ENCODE measurements at regions not wholly inside any gene's neighbourhood (a gene's known extent, or its start where the extent isn't known, plus 50 kb on each side); places are given as distances from the start of the nearest gene placed in this dataset.
"Not testable (repeated sequence)": the region's sequence is repeated elsewhere in the genome, so short reads cannot be mapped to it uniquely, and the experiment has no call there.

- DNase-seq (ENCODE audit: low read depth): no peak
Measured at GRCh38 chr2:192615105-192615504, 420.4 kb upstream of the TMEFF2 start.

DNA sequence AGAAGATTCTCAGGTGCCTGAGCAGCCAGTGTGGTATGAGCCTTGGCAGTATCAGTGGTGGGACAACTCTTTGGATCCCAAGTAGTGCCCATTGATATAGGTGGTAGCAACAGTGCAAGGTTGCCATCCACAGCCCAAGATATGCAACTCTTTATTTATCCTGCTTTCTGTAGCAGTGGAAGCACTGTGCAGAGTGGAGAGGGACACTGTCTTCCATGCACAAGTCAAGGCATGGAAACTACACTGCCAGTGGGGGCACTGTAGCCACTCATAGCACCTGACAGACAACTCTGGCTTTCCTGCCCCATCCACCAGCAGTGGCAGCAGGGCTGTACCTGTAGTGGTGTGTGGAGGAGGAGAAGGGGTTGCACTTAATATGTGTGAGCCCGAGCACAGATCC, 409.6 kb upstream of the TMEFF2 start:
- DNase-seq (ENCODE audit: low read depth): no peak

DNA sequence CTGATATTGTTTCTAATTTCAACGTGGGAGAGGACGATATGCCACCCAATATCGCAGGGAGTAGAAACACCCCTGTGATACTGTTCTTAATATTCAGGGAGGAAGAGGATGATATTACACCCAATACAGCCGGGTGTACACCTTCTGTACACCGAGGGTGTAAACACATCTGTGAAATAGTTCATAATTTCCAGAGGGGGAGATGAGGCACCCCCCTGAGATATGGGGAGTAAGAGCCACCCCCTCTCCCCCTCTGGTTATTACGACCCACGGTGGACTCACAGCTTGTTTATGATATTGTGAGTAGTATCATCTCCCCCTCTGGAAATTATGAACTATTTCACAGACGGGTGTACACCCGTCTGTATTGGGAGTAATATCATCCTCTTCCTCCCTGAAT, 403.9 kb upstream of the TMEFF2 start:
- not testable (repeated sequence) for DNase-seq (ENCODE audit: low read depth)

DNA sequence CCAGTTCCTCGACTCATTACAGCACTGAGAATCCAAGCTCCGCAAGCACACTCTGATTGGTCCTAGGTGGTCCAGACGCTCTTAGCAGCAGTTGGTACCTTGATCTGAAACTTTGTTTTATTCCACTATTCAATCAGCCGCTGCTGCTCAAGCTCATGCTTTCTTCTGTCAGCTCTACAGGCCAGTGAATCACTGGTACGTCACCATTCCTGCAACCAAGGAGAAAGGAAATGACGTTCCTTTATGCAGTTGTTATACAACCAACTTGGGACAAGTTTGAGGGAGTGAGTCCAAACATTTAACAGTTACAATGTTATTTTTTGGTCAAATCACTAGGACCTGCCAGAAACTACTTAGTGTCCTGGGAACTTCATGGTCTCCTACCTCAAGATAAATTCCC, 398.8 kb upstream of the TMEFF2 start:
- DNase-seq (ENCODE audit: low read depth): no peak

DNA sequence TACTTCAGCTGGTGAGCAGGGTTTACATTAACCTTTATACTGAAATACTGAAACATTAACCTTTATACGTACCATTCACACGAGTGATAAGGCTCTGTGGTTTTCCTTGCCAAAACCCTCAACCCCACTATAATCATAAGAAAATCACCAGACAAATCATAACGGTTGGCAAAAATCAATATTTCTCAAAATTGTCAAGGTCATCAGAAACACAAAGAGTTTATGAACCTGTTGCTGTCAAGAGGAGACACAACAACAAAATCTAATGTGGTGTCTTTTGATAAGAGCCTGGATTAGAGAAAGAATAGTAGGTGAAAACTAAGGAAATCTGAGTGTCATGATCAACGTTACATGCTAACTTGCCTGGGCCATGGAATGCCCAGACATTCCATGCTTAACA, 396.9 kb upstream of the TMEFF2 start:
- no peak for DNase-seq (ENCODE audit: low read depth)

DNA sequence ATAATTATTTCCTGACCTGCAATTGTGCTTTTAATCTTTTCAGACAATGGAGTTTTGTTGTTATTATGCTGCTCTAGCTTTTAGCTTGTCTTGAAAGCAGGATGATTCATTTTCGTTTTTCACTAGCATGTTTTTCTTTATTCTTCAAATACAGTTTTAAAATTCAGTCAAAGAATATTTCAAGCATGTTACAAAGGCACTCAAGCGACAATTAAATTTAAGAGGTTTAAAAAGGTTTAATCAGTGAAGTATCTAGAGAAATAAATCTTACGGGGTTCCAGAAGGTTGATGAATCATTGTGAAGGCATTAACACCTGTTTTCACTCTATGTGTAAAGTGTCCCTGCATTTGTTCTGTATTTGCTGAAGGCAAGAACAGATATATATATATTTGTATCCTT, 390.7 kb upstream of the TMEFF2 start:
- DNase-seq (ENCODE audit: low read depth): no peak

DNA sequence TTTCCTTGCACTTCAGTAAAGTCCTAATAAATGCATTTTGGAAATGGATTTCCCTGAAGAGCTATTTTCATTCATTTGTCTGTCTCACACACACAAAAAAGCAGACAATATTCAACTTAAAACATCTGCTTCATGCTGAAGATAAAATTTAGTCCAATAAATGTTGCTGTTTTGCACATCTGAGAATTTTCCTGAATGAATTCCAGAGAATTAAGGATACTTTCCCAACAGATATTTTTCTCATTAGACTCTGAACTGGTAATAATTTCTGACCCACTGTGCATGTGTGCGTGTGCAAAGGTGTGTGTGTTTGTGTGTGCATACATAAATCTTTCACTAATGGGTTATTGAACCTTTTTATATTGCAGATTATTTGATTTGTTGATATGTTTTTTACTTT, 390.2 kb upstream of the TMEFF2 start:
- DNase-seq (ENCODE audit: low read depth): no peak

DNA sequence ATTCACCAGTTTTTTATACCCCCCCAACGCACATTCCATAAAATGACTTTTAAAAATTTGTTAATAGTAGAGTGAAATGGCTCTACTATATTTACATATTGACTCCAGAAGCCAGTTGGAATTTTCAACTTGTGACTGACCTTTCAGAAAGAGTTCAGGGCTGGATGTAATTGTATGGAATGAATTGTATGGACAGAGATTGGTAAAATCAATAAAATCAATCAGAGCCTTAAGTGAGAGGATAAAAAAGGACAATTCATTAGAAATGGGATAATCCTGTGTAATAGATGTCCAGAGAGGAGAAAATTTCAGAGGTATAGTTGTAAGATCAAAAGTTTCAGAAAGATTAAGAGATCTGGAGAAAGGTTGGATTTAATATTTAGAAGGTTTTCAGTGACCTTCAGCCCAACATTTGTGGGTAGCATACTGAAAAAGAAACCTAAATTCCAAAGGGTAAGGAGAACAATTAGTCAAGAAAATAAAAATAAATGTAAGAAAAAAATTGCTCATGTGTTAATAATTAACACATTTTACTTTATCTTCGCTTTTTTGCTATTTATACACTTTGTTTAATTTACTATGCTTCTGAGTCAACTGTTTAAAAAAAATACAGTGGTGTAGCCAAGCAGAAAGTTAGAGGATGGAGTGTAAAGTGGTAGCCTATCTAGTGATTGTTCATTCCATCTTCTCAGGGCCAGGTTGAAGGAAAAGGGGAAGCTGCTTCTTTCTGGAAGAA, 385.4 kb upstream of the TMEFF2 start:
- no peak for DNase-seq (ENCODE audit: low read depth)

DNA sequence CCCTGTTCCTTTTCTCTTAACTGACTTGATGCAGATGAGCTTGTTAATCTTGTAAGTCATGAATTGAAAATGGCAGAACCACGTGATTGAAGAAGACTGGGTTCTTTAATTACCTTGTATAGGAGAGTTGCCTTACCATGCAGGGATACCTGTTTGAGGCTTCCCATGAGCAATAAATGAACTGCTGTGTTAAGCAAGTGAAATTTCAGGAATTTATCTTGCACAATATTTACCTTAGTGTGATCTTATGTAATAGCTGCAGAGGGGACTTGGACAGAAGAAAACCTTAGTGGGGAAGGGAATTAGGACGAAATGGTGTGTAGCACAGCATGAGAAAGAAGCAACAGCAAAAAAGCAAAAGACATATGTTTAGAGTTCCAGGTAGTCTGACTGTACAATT, 384.0 kb upstream of the TMEFF2 start:
- DNase-seq (ENCODE audit: low read depth): no peak

- DNase-seq (ENCODE audit: low read depth): no peak
Measured at GRCh38 chr2:192577706-192578105, 383.0 kb upstream of the TMEFF2 start.

GRCh38 chr2:192574552-192574951, 379.8 kb upstream of the TMEFF2 start:
- no peak for DNase-seq (ENCODE audit: low read depth)

- no peak for DNase-seq (ENCODE audit: low read depth)
Measured at GRCh38 chr2:192571636-192572035, 376.9 kb upstream of the TMEFF2 start.

DNA sequence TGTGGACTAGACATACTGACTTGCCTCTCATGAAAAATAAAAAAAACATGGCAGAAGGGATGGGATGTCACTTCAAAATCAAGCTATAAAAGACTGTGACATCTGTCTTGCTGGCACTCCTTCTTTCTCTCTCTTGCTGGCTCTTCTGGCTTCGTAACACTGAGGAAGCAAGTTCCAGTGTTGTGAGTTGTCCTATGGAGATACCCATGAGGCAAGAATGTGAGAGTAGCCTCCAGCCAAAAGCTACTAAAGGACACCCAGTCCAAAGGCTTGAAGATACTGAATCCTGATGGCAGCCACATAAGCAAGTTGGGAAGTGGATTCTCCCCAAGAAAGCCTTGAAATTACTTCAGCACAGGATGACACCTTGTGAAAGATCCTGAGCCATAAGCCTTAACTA, 376.1 kb upstream of the TMEFF2 start:
- no peak for DNase-seq (ENCODE audit: low read depth)

DNA sequence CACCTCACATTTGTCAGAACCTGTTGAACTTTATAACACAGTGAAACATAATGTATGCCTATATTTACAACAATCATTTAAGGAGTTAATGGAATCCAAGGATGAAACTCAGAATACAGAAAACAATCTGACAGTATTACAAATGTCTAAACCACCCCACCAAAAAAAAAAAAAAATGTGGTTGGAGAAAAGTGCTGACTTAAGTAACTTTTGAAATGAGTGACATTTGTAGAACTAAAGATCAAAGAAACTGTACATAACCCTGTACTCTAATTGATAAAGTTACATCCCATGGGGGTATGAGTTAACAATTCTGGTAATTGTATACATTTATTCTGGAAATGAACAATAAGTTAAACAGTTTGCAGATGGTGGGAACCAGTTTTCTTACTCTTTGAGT, 372.1 kb upstream of the TMEFF2 start:
- DNase-seq (ENCODE audit: low read depth): no peak

- no peak for DNase-seq (ENCODE audit: low read depth)
Measured at GRCh38 chr2:192560326-192560725, 365.6 kb upstream of the TMEFF2 start.

- no peak for DNase-seq (ENCODE audit: low read depth)
Measured at GRCh38 chr2:192559587-192559986, 364.9 kb upstream of the TMEFF2 start.

GRCh38 chr2:192558637-192559036, 363.9 kb upstream of the TMEFF2 start:
- no peak for DNase-seq (ENCODE audit: low read depth)

DNA sequence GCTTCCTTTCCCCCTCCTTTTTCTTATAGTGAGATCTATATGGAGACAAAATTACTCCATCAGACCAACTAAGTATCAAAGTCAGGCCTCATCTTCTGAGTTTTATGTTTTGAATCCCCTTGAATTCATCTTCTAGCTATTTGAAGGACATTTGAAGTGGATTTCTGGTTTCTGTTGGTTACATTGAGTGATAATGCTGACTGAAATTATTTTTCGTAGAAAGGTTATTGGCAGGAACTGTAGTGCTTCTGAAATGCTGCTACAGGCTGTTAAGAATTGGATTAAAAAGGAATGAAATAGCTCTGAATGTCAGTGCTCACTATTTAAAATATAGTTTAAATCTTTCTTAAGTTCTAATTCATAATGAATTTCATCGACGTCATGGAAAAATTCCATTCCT, 361.0 kb upstream of the TMEFF2 start:
- DNase-seq (ENCODE audit: low read depth): no peak

- DNase-seq (ENCODE audit: low read depth): no peak
Measured at GRCh38 chr2:192551760-192552159, 357.0 kb upstream of the TMEFF2 start.

DNA sequence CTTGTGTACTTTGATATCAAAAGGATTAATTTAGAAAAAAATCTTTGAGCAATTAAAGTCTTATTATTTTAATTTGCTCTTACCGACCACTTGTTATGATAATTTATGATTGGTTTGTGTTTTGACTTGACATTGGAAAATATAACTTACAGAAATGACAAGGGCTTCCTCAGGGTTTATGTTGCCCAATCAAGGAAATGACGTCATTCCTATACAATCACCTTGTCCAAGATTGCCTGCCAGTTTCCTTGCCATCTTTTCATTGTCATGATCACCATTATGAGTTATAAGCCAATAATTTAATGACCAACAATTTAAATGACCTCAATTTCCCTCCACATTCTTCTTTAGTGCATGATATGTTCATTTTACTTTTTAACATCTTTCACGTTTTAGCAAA, 351.8 kb upstream of the TMEFF2 start:
- no peak for DNase-seq (ENCODE audit: low read depth)

DNA sequence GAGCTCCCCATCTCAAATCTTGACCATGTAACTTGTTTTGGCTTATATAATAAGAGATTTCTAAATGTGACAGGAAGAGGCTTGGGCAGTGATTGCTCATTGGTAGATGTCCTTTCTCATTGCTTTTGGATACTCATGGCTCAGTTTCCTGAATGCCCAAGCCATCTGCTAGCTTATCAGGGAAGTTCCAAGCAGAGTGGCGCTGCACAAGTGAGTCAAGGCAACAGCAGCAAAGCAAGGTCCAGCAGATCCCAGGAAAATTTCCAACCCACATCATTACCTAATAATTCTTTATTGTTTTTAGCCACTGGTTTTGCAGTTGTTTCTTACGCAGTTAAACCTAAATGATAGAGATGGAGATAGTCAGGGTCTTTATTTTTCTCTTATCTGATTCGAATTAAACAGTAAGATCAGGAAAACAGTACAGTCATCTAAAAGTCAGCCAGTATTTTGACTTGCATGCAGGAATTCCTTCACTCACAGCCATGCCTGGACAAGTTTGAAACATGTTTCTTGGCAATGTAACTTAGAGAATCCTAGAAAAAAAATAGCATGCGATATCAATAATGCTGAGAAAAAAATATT, 349.7 kb upstream of the TMEFF2 start:
- no peak for DNase-seq (ENCODE audit: low read depth)

DNA sequence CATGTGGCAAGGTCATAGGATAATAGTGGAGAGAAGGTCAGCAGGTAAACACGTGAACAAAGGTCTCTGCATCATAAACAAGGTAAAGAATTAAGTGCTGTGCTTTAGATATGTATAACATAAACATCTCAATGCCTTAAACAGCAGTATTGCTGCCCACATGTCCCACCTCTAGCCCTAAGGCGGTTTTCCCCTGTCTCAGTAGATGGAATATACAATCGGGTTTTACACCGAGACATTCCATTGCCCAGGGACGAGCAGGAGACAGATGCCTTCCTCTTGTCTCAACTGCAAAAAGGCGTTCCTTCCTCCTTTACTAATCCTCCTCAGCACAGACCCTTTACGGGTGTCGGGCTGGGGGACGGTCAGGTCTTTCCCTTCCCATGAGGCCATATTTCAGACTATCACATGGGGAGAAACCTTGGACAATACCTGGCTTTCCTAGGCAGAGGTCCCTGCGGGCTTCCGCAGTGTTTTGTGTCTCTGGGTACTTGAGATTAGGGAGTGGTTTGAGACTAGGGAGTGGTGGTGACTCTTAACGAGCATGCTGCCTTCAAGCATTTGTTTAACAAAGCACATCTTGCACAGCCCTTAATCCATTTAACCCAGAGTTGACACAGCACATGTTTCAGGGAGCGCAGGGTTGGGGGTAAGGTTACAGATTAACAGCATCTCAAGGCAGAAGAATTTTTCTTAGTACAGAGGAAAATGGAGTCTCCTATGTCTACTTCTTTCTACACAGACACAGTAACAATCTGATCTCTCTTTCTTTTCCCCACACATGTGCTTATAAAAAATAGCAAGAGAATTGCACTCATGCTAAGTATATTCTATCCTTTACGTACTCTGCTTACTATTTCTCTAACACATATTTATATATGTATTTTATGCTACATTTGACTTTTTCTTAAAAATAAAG, 347.7 kb upstream of the TMEFF2 start:
- not testable (repeated sequence) for DNase-seq (ENCODE audit: low read depth)

- no peak for DNase-seq (ENCODE audit: low read depth)
Measured at GRCh38 chr2:192539306-192539705, 344.6 kb upstream of the TMEFF2 start.

Measured in activated T-cell treated with anti-CD3 and anti-CD28 coated beads for 24 hours (primary cell).